HEK293 (cell line): ENCODE measurements at regions not wholly inside any gene's neighbourhood (a gene's known extent, or its start where the extent isn't known, plus 50 kb on each side); places are given as distances from the start of the nearest gene placed in this dataset.

ENCODE experiments used
- CTCF ChIA-PET: fragments of 350-600 bp; formaldehyde crosslinking; extraction: SDS; loops from one replicate; lab custom pipeline; 2021; ENCODE audit warnings: antibody characterized with exemption; lab: Yijun Ruan, JAX
- POLR2A ChIA-PET: fragments of 300-600 bp; formaldehyde crosslinking; extraction: SDS; loops from one replicate; lab custom pipeline; 2020; ENCODE audit warnings: antibody characterized with exemption, inconsistent platforms; lab: Yijun Ruan, JAX
- H3K27ac ChIP-seq: fragments of 200-500 bp; sonication (Bioruptor generic); 2 replicates; pipeline ENCODE4 v1.5.1; 2014; ENCODE audit warnings: low read depth, low read length, control low read depth, inconsistent platforms; ENCODE audit errors: extremely low read depth
- H3K36me3 ChIP-seq, 2 experiments: fragments of 200-500 bp in 1 of 2; sonication (Bioruptor generic) in 1 of 2; 1 replicate in 1 of 2; 2 replicates in 1 of 2; pipeline ENCODE4 v1.5.1; 2014 to 2017; ENCODE audit warnings: inconsistent platforms in 2 of 2, low read length in 2 of 2; ENCODE audit not compliant: control insufficient read depth in 2 of 2, insufficient read depth in 1 of 2
- H3K4me1 ChIP-seq: fragments of 200-500 bp; sonication (Bioruptor generic); 2 replicates; pipeline ENCODE4 v1.5.1; 2014; ENCODE audit warnings: mild to moderate bottlenecking, low read length, inconsistent platforms; ENCODE audit not compliant: control insufficient read depth, insufficient read depth
- H3K4me3 ChIP-seq: 2 replicates; pipeline ENCODE4 v1.5.1; 2011; ENCODE audit warnings: low read depth, mild to moderate bottlenecking, control low read depth, low read length, moderate library complexity
- H3K9me3 ChIP-seq: fragments of 200-500 bp; sonication (Bioruptor generic); 2 replicates; pipeline ENCODE4 v1.5.1; 2014; ENCODE audit warnings: low read depth, low read length, inconsistent platforms; ENCODE audit not compliant: control insufficient read depth, insufficient read depth
- INSM2 ChIP-seq: fragments of 450-650 bp; formaldehyde crosslinking; IDR thresholded peaks from 2 replicates; pipeline ENCODE4 v1.5.1; 2016; ENCODE audit warnings: missing biosample characterization, missing genetic modification characterization
- KLF10 ChIP-seq: fragments of 450-650 bp; IDR thresholded peaks from 2 replicates; pipeline ENCODE4 v1.5.1; 2018; ENCODE audit warnings: missing biosample characterization, mild to moderate bottlenecking, missing genetic modification characterization
- MZF1 ChIP-seq: fragments of 450-650 bp; formaldehyde crosslinking; IDR thresholded peaks from 2 replicates; pipeline ENCODE4 v1.5.1; 2017; ENCODE audit warnings: missing biosample characterization, missing genetic modification characterization, borderline replicate concordance
- PRDM2 ChIP-seq: fragments of 450-650 bp; formaldehyde crosslinking; IDR thresholded peaks from 2 replicates; pipeline ENCODE4 v1.5.1; 2016; ENCODE audit warnings: missing biosample characterization, missing genetic modification characterization, borderline replicate concordance
- SP7 ChIP-seq: fragments of 450-650 bp; formaldehyde crosslinking; IDR thresholded peaks from 2 replicates; pipeline ENCODE4 v1.5.1; 2016; ENCODE audit warnings: missing biosample characterization, missing genetic modification characterization
- TSHZ1 ChIP-seq: fragments of 450-650 bp; formaldehyde crosslinking; IDR thresholded peaks from 2 replicates; pipeline ENCODE4 v1.5.1; 2016; ENCODE audit warnings: missing biosample characterization, missing genetic modification characterization, borderline replicate concordance
- ZNF10 ChIP-seq: fragments of 450-650 bp; formaldehyde crosslinking; IDR thresholded peaks from 2 replicates; pipeline ENCODE4 v1.5.1; 2017; ENCODE audit warnings: missing biosample characterization, missing genetic modification characterization
- ZNF148 ChIP-seq: fragments of 450-650 bp; formaldehyde crosslinking; IDR thresholded peaks from 2 replicates; pipeline ENCODE4 v1.5.0; 2017; ENCODE audit warnings: missing biosample characterization, missing genetic modification characterization, borderline replicate concordance
- ZNF266 ChIP-seq: fragments of 450-650 bp; formaldehyde crosslinking; IDR thresholded peaks from 2 replicates; pipeline ENCODE4 v1.5.1; 2016; ENCODE audit warnings: missing biosample characterization, missing genetic modification characterization, low read depth
- ZNF398 ChIP-seq: fragments of 450-650 bp; formaldehyde crosslinking; IDR thresholded peaks from 2 replicates; pipeline ENCODE4 v1.5.1; 2017; ENCODE audit warnings: missing biosample characterization, missing genetic modification characterization
- ZNF513 ChIP-seq: fragments of 450-650 bp; IDR thresholded peaks from 2 replicates; pipeline ENCODE4 v1.5.1; 2018; ENCODE audit warnings: missing biosample characterization, missing genetic modification characterization
- ZNF549 ChIP-seq: fragments of 450-650 bp; IDR thresholded peaks from 2 replicates; pipeline ENCODE4 v1.5.1; 2018; ENCODE audit warnings: missing biosample characterization, missing genetic modification characterization, mild to moderate bottlenecking, inconsistent platforms, moderate library complexity
- ZNF610 ChIP-seq: fragments of 450-650 bp; formaldehyde crosslinking; IDR thresholded peaks from 2 replicates; pipeline ENCODE4 v1.5.1; 2016; ENCODE audit warnings: missing biosample characterization, missing genetic modification characterization, borderline replicate concordance
- ZNF624 ChIP-seq: fragments of 450-650 bp; formaldehyde crosslinking; IDR thresholded peaks from 2 replicates; pipeline ENCODE4 v1.5.1; 2017; ENCODE audit warnings: missing biosample characterization, missing genetic modification characterization
- ZNF664 ChIP-seq: fragments of 450-650 bp; formaldehyde crosslinking; IDR thresholded peaks from 2 replicates; pipeline ENCODE4 v1.5.1; 2016; ENCODE audit warnings: missing biosample characterization, missing genetic modification characterization
- ZNF704 ChIP-seq: fragments of 450-650 bp; formaldehyde crosslinking; IDR thresholded peaks from 2 replicates; pipeline ENCODE4 v1.5.1; 2016; ENCODE audit warnings: missing biosample characterization, missing genetic modification characterization

- TF ChIP-seq ZNF10 (tag by site-specific recombination) (0 out of 2 replicates have a peak, but pooled peaks have one; percentile 22), ZNF266 (tag by site-specific recombination) (no peak), INSM2 (tag by site-specific recombination) (no peak), SP7 (no peak), ZNF148 (tag by site-specific recombination) (no peak), TSHZ1 (tag by site-specific recombination) (no peak), ZNF704 (tag by site-specific recombination) (no peak)
- TF ChIP-seq, all 188 proteins: peak for 1
- Histone ChIP-seq H3K4me3 (no peak overlapping the region), H3K4me1 (no peaks in the 10 kb centered on the region), H3K36me3 (no peaks in the 10 kb centered on the region), H3K9me3 (no peaks in the 10 kb centered on the region), H3K27ac (no peak overlapping the region)
- CTCF ChIA-PET = no interaction called here
- POLR2A ChIA-PET = no interaction called here
Measured at GRCh38 chr10:33632432-33632831, 298.0 kb upstream of the NRP1 start.

- H3K9me3 ChIP-seq = no peaks in the 10 kb centered on the region
- POLR2A ChIA-PET = no interaction called here
- no peaks in the 10 kb centered on the region for H3K4me1 ChIP-seq
- H3K27ac ChIP-seq = no peak overlapping the region
- CTCF ChIA-PET = no interaction called here
- H3K4me3 ChIP-seq = no peak overlapping the region
- no peaks in the 10 kb centered on the region for H3K36me3 ChIP-seq
- TF ChIP-seq PRDM2 (tag by site-specific recombination) = no peak
- TF ChIP-seq ZNF624 = no peak
- no peak for TF ChIP-seq MZF1 (tag by site-specific recombination)
- TF ChIP-seq ZNF664 = no peak
- TF ChIP-seq ZNF549 (tag by site-specific recombination) = no peak
- no peak for TF ChIP-seq ZNF398
- TF ChIP-seq ZNF610 = no peak
- TF ChIP-seq KLF10 (tag by site-specific recombination) = no peak
- TF ChIP-seq ZNF513 (tag by site-specific recombination) = no peak
Measured at GRCh38 chr10:33631991-33632390, 297.5 kb upstream of the NRP1 start.
